ENCODE measurements at regions not wholly inside any gene's neighbourhood (a gene's known extent, or its start where the extent isn't known, plus 50 kb on each side); places are given as distances from the start of the nearest gene placed in this dataset.

- TF ChIP-seq, protein P1, sequence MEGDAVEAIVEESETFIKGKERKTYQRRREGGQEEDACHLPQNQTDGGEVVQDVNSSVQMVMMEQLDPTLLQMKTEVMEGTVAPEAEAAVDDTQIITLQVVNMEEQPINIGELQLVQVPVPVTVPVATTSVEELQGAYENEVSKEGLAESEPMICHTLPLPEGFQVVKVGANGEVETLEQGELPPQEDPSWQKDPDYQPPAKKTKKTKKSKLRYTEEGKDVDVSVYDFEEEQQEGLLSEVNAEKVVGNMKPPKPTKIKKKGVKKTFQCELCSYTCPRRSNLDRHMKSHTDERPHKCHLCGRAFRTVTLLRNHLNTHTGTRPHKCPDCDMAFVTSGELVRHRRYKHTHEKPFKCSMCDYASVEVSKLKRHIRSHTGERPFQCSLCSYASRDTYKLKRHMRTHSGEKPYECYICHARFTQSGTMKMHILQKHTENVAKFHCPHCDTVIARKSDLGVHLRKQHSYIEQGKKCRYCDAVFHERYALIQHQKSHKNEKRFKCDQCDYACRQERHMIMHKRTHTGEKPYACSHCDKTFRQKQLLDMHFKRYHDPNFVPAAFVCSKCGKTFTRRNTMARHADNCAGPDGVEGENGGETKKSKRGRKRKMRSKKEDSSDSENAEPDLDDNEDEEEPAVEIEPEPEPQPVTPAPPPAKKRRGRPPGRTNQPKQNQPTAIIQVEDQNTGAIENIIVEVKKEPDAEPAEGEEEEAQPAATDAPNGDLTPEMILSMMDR (conservative IDR thresholded peaks at IDR 0.05) = no peak
- no peak for TF ChIP-seq ZFX (IDR thresholded peaks at IDR 0.05)
Measured at GRCh38 chr9:74115976-74116375, 381.2 kb upstream of the RORB start.

Measured in C4-2B (cell line).